OCI-LY3 (cell line): ENCODE measurements at regions not wholly inside any gene's neighbourhood (a gene's known extent, or its start where the extent isn't known, plus 50 kb on each side); places are given as distances from the start of the nearest gene placed in this dataset.

Experiments
- CTCF ChIP-seq: fragments of 200-600, 300-600 bp; sonication (generic); IDR thresholded peaks from 2 replicates; pipeline ENCODE4 v1.5.1; 2014; ENCODE audit warnings: antibody characterized with exemption, low read length, low read depth
- EZH2phosphoT487 ChIP-seq: fragments of 200-600 bp; shearing (Covaris generic); IDR thresholded peaks from 2 replicates; pipeline ENCODE4 v1.6.1; 2018; ENCODE audit warnings: antibody characterized with exemption, mixed run types, low read depth

DNA sequence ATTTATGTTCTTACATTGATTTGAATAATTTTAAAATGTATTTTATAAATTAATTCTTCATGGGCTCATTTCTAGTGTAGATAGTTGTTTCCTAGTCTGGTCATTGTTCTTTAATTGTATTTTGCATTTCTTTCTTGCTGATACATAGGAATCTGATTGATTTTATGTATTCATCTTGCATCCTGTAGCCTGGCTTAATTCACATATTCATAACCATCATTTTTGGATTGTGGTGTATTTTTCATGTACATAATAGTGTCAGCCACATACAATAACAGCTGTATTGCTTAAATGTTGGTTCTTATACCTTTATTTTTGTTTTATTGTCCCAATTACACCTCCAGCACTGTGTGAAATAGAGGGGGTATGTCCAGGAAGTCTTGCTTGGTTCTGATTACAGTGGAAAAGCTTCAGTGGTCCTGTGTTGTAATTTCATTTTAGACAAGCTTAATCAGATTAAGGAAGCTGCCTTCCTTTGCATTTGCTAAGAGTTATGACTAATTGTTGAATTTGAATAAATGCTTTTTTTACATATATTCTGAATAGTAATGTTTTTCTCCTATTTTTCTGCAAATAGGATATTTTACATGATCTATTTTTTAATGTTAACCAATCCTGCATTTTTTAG lies 103.7 kb downstream of the USP22 start:
- TF ChIP-seq EZH2phosphoT487 = no peak
- TF ChIP-seq CTCF = no peak
